Tibial nerve (tissue), 4 donors: ENCODE measurements at regions not wholly inside any gene's neighbourhood (a gene's known extent, or its start where the extent isn't known, plus 50 kb on each side); places are given as distances from the start of the nearest gene placed in this dataset.
"Not testable (repeated sequence)": the region's sequence is repeated elsewhere in the genome, so short reads cannot be mapped to it uniquely, and the experiment has no call there.

Experiments
- DNase-seq, 2 donors: peaks; one replicate each; pipeline ENCODE4 v3.0.0-alpha.2; 2019; ENCODE audit warnings: low spot score in 2 of 2
- H3K27ac ChIP-seq, 4 donors: fragments of 200-600 bp; sonication (generic) in 3 of 4; one replicate each; pipeline ENCODE4 v1.5.1; 2017 to 2019; ENCODE audit warnings: mild to moderate bottlenecking in 1 of 4
- H3K27me3 ChIP-seq, 2 donors: fragments of 200-600 bp; sonication (generic) in 1 of 2; one replicate each; pipeline versions ENCODE4 v1.5.1 to v1.6.0; 2017 to 2019
- H3K36me3 ChIP-seq, 3 donors: fragments of 200-600 bp; sonication (generic); one replicate each; pipeline ENCODE4 v1.5.1; 2018 to 2019
- H3K4me1 ChIP-seq, 4 donors: fragments of 200-600 bp; sonication (generic) in 3 of 4; one replicate each; pipeline ENCODE4 v1.5.1; 2017 to 2019
- H3K4me3 ChIP-seq, 4 donors: fragments of 200-600 bp; sonication (generic) in 3 of 4; one replicate each; pipeline ENCODE4 v1.5.1; 2017 to 2019; ENCODE audit warnings: mild to moderate bottlenecking in 1 of 4, moderate library complexity in 1 of 4
- H3K9me3 ChIP-seq, 4 donors: fragments of 200-600 bp; sonication (generic) in 3 of 4; one replicate each; pipeline ENCODE4 v1.5.1; 2017 to 2019
- CTCF ChIP-seq, 5 experiments: fragments of 200-600 bp in 3 of 5; fragments of 450-650 bp in 2 of 5; sonication (generic) in 3 of 5; IDR thresholded peaks; one replicate each; pipeline ENCODE4 v1.5.1; 2016 to 2019; ENCODE audit warnings: antibody characterized with exemption in 5 of 5, mild to moderate bottlenecking in 3 of 5, moderate library complexity in 2 of 5
- EP300 ChIP-seq, 2 donors: sonication (generic); formaldehyde crosslinking; IDR thresholded peaks; one replicate each; pipeline ENCODE4 v1.6.1; 2017; ENCODE audit warnings: antibody characterized with exemption in 2 of 2, mild to moderate bottlenecking in 1 of 2
- POLR2A ChIP-seq, 2 donors: fragments of 450-650 bp; IDR thresholded peaks; one replicate each; pipeline ENCODE4 v1.6.1; 2017; ENCODE audit warnings: antibody characterized with exemption in 2 of 2, mild to moderate bottlenecking in 2 of 2, moderate library complexity in 2 of 2
- WGBS, 2 donors: methylation state at CpG; one replicate each; pipeline ENCODE4 v1.1.5; 2018; 5-methylcytosine and 5-hydroxymethylcytosine counted together

- 73 to 88% methylated on average over 2 of the region's 2 CpGs for WGBS, 2 donors
- no peak for DNase-seq
Observed at GRCh38 chr1:112828716-112829115, 113.6 kb upstream of the PPM1J start.

GRCh38 chr1:112827391-112827790 lies 112.3 kb upstream of the PPM1J start:
- not testable (repeated sequence) for H3K27me3 ChIP-seq, H3K4me3 ChIP-seq
- WGBS, 2 donors, result 48 to 69% methylated on average over 1 of the region's 1 CpG

More at GRCh38 chr1:112828716-112829115, 113.6 kb upstream of the PPM1J start:
- no peak overlapping the region for H3K4me3 ChIP-seq
- no peaks in the 10 kb centered on the region for H3K9me3 ChIP-seq
- no peaks in the 10 kb centered on the region for H3K27me3 ChIP-seq
- H3K27ac ChIP-seq, result no peak overlapping the region
- H3K36me3 ChIP-seq, result no peaks in the 10 kb centered on the region
- H3K4me1 ChIP-seq, result no peaks in the 10 kb centered on the region
- TF ChIP-seq POLR2A (IDR thresholded peaks at IDR 0.05) (no peak), CTCF (IDR thresholded peaks at IDR 0.05) (no peak), EP300 (IDR thresholded peaks at IDR 0.05) (no peak)

GRCh38 chr1:112826217-112826944 lies 111.2 kb upstream of the PPM1J start:
- Histone ChIP-seq H3K36me3 (no peaks in the 10 kb centered on the region), H3K9me3 (no peaks in the 10 kb centered on the region), H3K4me1 (no peaks in the 10 kb centered on the region), H3K27me3 (no peaks in the 10 kb centered on the region), H3K4me3 (no peak overlapping the region), H3K27ac (no peak overlapping the region)
- DNase-seq, result no peak
- TF ChIP-seq POLR2A (IDR thresholded peaks at IDR 0.05), result no peak
- TF ChIP-seq EP300 (IDR thresholded peaks at IDR 0.05), result no peak
- TF ChIP-seq CTCF (IDR thresholded peaks at IDR 0.05), result no peak
- 79 to 87% methylated on average over 16 of the region's 16 CpGs for WGBS, 2 donors

More at GRCh38 chr1:112827391-112827790, 112.3 kb upstream of the PPM1J start:
- not testable (repeated sequence) for H3K9me3 ChIP-seq, H3K4me1 ChIP-seq, DNase-seq, H3K36me3 ChIP-seq, H3K27ac ChIP-seq

- WGBS, 2 donors, result 76 to 89% methylated on average over 7 of the region's 7 CpGs
- H3K9me3 ChIP-seq, H3K36me3 ChIP-seq, DNase-seq, H3K27ac ChIP-seq, H3K4me3 ChIP-seq, H3K27me3 ChIP-seq, H3K4me1 ChIP-seq: not testable (repeated sequence)
Observed at GRCh38 chr1:112825563-112826216, 110.6 kb upstream of the PPM1J start.

GRCh38 chr1:112825075-112825474 lies 109.9 kb upstream of the PPM1J start:
- not testable (repeated sequence) for H3K9me3 ChIP-seq, H3K27ac ChIP-seq, H3K27me3 ChIP-seq, DNase-seq, H3K36me3 ChIP-seq, H3K4me3 ChIP-seq, H3K4me1 ChIP-seq
- 88 to 92% methylated on average over 6 of the region's 6 CpGs for WGBS, 2 donors

GRCh38 chr1:112821307-112822063 lies 106.4 kb upstream of the PPM1J start:
- H3K9me3 ChIP-seq, H3K4me3 ChIP-seq, DNase-seq, H3K36me3 ChIP-seq, H3K27me3 ChIP-seq, H3K4me1 ChIP-seq, H3K27ac ChIP-seq: not testable (repeated sequence)
- WGBS, 2 donors, result 56 to 72% methylated on average over 7 of the region's 7 CpGs
